ENCODE measurements at regions not wholly inside any gene's neighbourhood (a gene's known extent, or its start where the extent isn't known, plus 50 kb on each side); places are given as distances from the start of the nearest gene placed in this dataset.

DNA sequence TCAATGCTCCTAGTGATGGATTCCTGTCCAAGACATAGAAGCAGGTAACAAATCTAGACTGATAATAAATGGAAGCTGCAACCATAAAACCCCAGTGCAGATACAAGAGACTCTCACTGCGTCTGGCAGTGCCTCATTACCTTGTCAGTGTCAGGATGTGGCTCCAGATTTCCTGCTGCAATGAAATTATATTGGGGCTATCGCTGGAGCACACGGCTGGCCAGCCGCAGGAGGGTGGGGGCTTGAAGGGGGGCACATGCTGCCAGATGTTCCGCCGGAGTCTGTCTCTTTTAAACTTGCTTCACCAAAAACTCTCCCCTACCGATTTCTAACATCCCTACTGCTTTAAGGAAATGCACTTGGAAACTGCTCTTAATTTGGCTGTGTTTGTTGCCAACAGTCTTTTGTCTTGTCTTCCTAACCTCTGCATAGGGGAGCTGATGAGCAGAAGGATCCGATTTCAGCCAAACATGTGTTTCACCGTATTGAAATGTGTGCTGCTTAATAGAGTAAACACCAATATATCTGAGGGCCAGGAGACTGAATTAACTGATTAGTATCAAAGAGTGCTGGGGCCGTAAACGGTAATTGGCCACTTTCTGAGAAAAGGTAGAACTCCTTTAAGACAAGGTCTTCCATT, 102.2 kb upstream of the EXOC2 start:
- TF ChIP-seq CTCF (IDR thresholded peaks at IDR 0.05), result no peak
- no peak for TF ChIP-seq POLR2A (IDR thresholded peaks at IDR 0.05)
- no peaks in the 10 kb centered on the region for H3K9me3 ChIP-seq
- H3K27me3 ChIP-seq, result no peaks in the 10 kb centered on the region
- intact Hi-C loops (cut with DNase I), result no loop called here
- no peaks in the 10 kb centered on the region for H3K36me3 ChIP-seq
- ATAC-seq (no peak), DNase-seq (no peak)
- no peaks in the 10 kb centered on the region for H3K4me1 ChIP-seq
- H3K27ac ChIP-seq, result no peak overlapping the region
- no peak overlapping the region for H3K4me3 ChIP-seq
- 23% methylated on average over 11 of the region's 11 CpGs for WGBS (ENCODE audit: insufficient coverage, low coverage, low lambda C conversion rate, missing lambda C conversion rate)

DNA sequence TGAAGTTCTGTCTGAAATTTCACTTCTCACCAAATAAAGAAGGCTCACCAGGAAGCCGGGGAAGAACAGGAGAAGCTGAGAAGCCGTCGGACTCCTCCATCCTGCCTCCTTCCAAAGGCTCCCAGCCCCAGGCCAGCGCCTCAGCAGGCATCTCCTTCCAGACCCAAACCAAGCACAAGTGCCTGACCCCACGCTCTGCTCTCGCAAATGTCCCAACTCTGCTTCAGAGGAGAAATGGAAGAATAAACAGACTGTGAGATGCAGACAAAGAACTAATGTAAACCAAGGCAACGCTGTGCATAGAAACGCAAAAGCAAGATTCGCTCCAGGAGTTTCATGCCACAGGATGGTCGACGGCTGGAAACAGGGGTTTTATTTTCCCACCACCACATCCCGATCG, 100.3 kb upstream of the EXOC2 start:
- H3K4me3 ChIP-seq, result no peak overlapping the region
- no peak for TF ChIP-seq POLR2A (IDR thresholded peaks at IDR 0.05)
- TF ChIP-seq CTCF (IDR thresholded peaks at IDR 0.05), result no peak
- H3K36me3 ChIP-seq, result no peaks in the 10 kb centered on the region
- no peaks in the 10 kb centered on the region for H3K27me3 ChIP-seq
- WGBS (ENCODE audit: insufficient coverage, low coverage, low lambda C conversion rate, missing lambda C conversion rate), result 55% methylated on average over 12 of the region's 13 CpGs
- H3K27ac ChIP-seq, result no peak overlapping the region
- intact Hi-C loops (cut with DNase I), result no loop called here
- H3K4me1 ChIP-seq, result no peaks in the 10 kb centered on the region
- H3K9me3 ChIP-seq, result no peaks in the 10 kb centered on the region
- DNase-seq (no peak), ATAC-seq (no peak)

GRCh38 chr6:792662-793061, 99.7 kb upstream of the EXOC2 start:
- no peak for ATAC-seq
- Histone ChIP-seq H3K4me1 (no peaks in the 10 kb centered on the region), H3K4me3 (no peak overlapping the region), H3K27ac (no peak overlapping the region), H3K27me3 (no peaks in the 10 kb centered on the region), H3K9me3 (no peaks in the 10 kb centered on the region), H3K36me3 (no peaks in the 10 kb centered on the region)
- 62% methylated on average over 11 of the region's 11 CpGs for WGBS (ENCODE audit: insufficient coverage, low coverage, low lambda C conversion rate, missing lambda C conversion rate)
- TF ChIP-seq CTCF (IDR thresholded peaks at IDR 0.05) (no peak), POLR2A (IDR thresholded peaks at IDR 0.05) (no peak)
- no peak for DNase-seq
- intact Hi-C loops (cut with DNase I), result no loop called here

GRCh38 chr6:788058-788457, 95.1 kb upstream of the EXOC2 start:
- Histone ChIP-seq H3K27ac (no peak overlapping the region), H3K4me3 (no peak overlapping the region), H3K9me3 (no peaks in the 10 kb centered on the region), H3K4me1 (no peaks in the 10 kb centered on the region), H3K27me3 (no peaks in the 10 kb centered on the region), H3K36me3 (no peaks in the 10 kb centered on the region)
- intact Hi-C loops (cut with DNase I), result loop anchor here in 1 of 2 donors (10.0 kb wide), 2 partner anchors 193 to 607 kb away; no protein-coding TSS in a partner anchor
- no peak for TF ChIP-seq POLR2A (IDR thresholded peaks at IDR 0.05)
- TF ChIP-seq CTCF (IDR thresholded peaks at IDR 0.05), result no peak
- ATAC-seq, result no peak
- DNase-seq, result no peak
- 31% methylated on average over 7 of the region's 8 CpGs for WGBS (ENCODE audit: insufficient coverage, low coverage, low lambda C conversion rate, missing lambda C conversion rate)
